ENCODE measurements at regions not wholly inside any gene's neighbourhood (a gene's known extent, or its start where the extent isn't known, plus 50 kb on each side); places are given as distances from the start of the nearest gene placed in this dataset.

DNA sequence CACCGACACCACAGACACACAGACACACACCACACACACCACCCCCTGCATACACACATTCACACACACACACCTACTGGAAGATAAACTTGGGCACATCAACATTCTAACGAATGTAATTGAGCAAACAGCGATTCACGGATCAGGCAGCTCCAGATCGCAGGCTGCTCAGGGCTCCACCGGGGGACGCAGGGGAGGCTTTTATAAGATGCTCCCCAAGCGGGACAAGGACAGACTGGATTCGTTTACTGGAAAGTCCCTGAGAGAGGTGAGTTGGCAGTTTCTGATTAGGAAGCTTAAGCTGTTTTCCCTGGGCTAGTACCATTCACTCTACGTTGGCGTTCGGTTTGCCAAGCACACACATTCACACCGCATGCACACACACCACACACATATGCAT is 281.3 kb downstream of the IRF8 start:
- Histone ChIP-seq H3K4me3 (no peak overlapping the region), H3K4me1 (no peaks in the 10 kb centered on the region), H3K9me3 (no peaks in the 10 kb centered on the region), H3K27ac (no peak overlapping the region), H3K36me3 (no peaks in the 10 kb centered on the region), H3K27me3 (ENCODE audit: low read depth) (no peaks in the 10 kb centered on the region)
- ATAC-seq (no peak), DNase-seq (no peak)
- TF ChIP-seq, protein P1, sequence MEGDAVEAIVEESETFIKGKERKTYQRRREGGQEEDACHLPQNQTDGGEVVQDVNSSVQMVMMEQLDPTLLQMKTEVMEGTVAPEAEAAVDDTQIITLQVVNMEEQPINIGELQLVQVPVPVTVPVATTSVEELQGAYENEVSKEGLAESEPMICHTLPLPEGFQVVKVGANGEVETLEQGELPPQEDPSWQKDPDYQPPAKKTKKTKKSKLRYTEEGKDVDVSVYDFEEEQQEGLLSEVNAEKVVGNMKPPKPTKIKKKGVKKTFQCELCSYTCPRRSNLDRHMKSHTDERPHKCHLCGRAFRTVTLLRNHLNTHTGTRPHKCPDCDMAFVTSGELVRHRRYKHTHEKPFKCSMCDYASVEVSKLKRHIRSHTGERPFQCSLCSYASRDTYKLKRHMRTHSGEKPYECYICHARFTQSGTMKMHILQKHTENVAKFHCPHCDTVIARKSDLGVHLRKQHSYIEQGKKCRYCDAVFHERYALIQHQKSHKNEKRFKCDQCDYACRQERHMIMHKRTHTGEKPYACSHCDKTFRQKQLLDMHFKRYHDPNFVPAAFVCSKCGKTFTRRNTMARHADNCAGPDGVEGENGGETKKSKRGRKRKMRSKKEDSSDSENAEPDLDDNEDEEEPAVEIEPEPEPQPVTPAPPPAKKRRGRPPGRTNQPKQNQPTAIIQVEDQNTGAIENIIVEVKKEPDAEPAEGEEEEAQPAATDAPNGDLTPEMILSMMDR (IDR thresholded peaks at IDR 0.05), result no peak
- intact Hi-C loops (cut with DNase I), result no loop called here

DNA sequence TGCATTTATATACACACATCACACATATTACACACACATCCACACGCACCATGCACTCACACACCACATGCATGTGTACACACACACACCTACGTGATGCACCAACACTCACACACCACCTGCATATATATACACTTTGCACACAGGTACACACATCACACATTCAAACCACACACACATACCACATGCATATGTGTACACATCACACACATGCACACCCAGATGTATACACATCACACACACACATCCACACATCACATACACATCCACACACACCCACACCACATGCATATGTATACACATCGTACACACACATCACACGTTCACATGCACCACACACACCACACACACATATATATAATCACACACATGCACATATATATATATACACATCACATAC is 281.8 kb downstream of the IRF8 start:
- no peaks in the 10 kb centered on the region for H3K9me3 ChIP-seq
- peak in 1 of 2 donors; percentile 21 for ATAC-seq
- intact Hi-C loops (cut with DNase I), result no loop called here
- no peak overlapping the region for H3K4me3 ChIP-seq
- H3K4me1 ChIP-seq, result no peaks in the 10 kb centered on the region
- H3K27ac ChIP-seq, result no peak overlapping the region
- H3K36me3 ChIP-seq, result no peaks in the 10 kb centered on the region
- DNase-seq, result no peak
- no peaks in the 10 kb centered on the region for H3K27me3 ChIP-seq (ENCODE audit: low read depth)
- TF ChIP-seq, protein P1 (IDR thresholded peaks at IDR 0.05), result no peak

DNA sequence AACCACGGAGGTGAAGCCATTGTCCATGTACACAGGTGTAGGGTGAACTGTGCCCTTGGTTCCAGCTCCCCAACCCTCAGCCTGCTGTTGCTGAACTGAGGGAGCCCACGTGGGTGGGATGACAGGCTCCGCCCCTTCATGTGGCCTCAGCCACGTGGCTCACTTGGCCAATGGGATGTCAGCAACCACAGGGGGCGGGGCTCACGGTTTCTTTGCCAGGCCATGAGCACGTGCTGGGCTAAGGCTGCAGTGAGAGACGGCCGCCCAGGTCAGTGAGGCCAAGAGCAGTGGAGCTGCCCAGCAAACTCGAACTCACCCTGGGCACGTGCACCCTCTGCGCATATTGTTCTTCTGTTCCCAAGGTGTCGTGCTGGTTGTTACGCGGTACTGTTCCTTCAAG is 282.6 kb downstream of the IRF8 start:
- no peak overlapping the region for H3K4me3 ChIP-seq
- no peaks in the 10 kb centered on the region for H3K36me3 ChIP-seq
- no peaks in the 10 kb centered on the region for H3K9me3 ChIP-seq
- ATAC-seq (peak in 1 of 2 donors; percentile 9), DNase-seq (no peak)
- H3K27me3 ChIP-seq (ENCODE audit: low read depth), result no peaks in the 10 kb centered on the region
- H3K4me1 ChIP-seq, result no peaks in the 10 kb centered on the region
- intact Hi-C loops (cut with DNase I), result no loop called here
- TF ChIP-seq, protein P1 (IDR thresholded peaks at IDR 0.05), result no peak
- no peak overlapping the region for H3K27ac ChIP-seq

DNA sequence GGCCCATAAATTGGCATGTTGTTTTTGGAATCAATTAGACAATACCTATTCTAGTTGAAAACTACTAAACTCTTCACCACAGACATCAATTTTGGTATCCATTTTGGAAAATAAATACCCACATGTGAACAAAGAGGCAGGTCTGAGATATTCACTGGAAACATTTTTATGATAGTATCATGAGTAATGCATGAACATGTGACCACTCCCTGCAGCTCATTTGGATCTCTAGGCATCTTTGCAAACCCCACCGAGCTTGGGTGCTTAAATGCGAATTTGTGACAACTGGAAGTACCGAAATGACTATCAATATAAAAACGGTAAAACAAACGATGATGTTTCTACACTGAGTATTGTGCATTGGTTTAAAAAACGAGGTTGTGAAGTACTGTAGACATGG is 285.2 kb downstream of the IRF8 start:
- DNase-seq (no peak), ATAC-seq (no peak)
- Histone ChIP-seq H3K4me1 (peaks cover 5% of the 10 kb centered on the region), H3K27me3 (ENCODE audit: low read depth) (peaks cover 6% of the 10 kb centered on the region), H3K9me3 (no peaks in the 10 kb centered on the region), H3K4me3 (no peak overlapping the region), H3K27ac (no peak overlapping the region), H3K36me3 (no peaks in the 10 kb centered on the region)
- TF ChIP-seq, protein P1 (IDR thresholded peaks at IDR 0.05), result no peak
- intact Hi-C loops (cut with DNase I), result no loop called here

DNA sequence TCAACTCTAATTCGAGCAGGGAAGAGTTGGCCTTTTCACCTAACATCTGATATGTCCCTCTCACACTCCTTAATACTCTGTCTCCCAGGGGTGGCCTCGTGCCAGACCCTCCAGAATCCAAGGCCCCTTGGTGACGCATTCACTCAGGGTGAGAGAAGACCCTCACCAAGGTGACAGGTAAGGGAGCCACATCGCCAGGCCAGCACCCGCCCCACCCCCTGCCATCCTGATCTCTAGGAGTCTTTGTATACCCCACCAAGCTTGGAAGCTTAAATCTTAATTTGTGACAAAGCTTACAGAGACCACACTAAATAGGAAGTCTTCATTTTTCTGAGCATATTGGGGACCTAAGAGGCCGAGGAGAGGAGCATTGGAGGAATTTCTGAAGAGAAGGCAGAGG is 286.1 kb downstream of the IRF8 start:
- H3K27ac ChIP-seq, result no peak overlapping the region

More for the DNA sequence above, 286.1 kb downstream of the IRF8 start:
- Histone ChIP-seq H3K4me1 (peaks cover 5% of the 10 kb centered on the region), H3K9me3 (no peaks in the 10 kb centered on the region), H3K4me3 (no peak overlapping the region), H3K36me3 (no peaks in the 10 kb centered on the region), H3K27me3 (ENCODE audit: low read depth) (peaks cover 6% of the 10 kb centered on the region)
- no peak for ATAC-seq
- TF ChIP-seq, protein P1 (IDR thresholded peaks at IDR 0.05), result no peak
- no peak for DNase-seq
- intact Hi-C loops (cut with DNase I), result no loop called here
